ENCODE measurements at regions not wholly inside any gene's neighbourhood (a gene's known extent, or its start where the extent isn't known, plus 50 kb on each side); places are given as distances from the start of the nearest gene placed in this dataset.

GRCh38 chr4:138948918-138949317 lies 66.7 kb upstream of the NOCT start:
- TF ChIP-seq CTCF (conservative IDR thresholded peaks at IDR 0.05; ENCODE audit: low read depth, low read length), result no peak
- DNase-seq (ENCODE audit: low read depth), result no peak
- no peak overlapping the region for H3K4me3 ChIP-seq (ENCODE audit: low read depth, low read length)

GRCh38 chr4:138946306-138946705 lies 69.3 kb upstream of the NOCT start:
- H3K4me3 ChIP-seq (ENCODE audit: low read depth, low read length), result no peak overlapping the region
- no peak for DNase-seq (ENCODE audit: low read depth)
- TF ChIP-seq CTCF (conservative IDR thresholded peaks at IDR 0.05; ENCODE audit: low read depth, low read length), result no peak

GRCh38 chr4:138945840-138946239 lies 69.7 kb upstream of the NOCT start:
- no peak for TF ChIP-seq CTCF (conservative IDR thresholded peaks at IDR 0.05; ENCODE audit: low read depth, low read length)
- H3K4me3 ChIP-seq (ENCODE audit: low read depth, low read length), result no peak overlapping the region
- DNase-seq (ENCODE audit: low read depth), result no peak

- no peak for TF ChIP-seq CTCF (conservative IDR thresholded peaks at IDR 0.05; ENCODE audit: low read depth, low read length)
- no peak overlapping the region for H3K4me3 ChIP-seq (ENCODE audit: low read depth, low read length)
- DNase-seq (ENCODE audit: low read depth), result no peak
These were observed 70.2 kb upstream of the NOCT start for GRCh38 chr4:138945401-138945800.

GRCh38 chr4:138943893-138944292 lies 71.7 kb upstream of the NOCT start:
- DNase-seq (ENCODE audit: low read depth), result no peak
- TF ChIP-seq CTCF (conservative IDR thresholded peaks at IDR 0.05; ENCODE audit: low read depth, low read length), result no peak
- H3K4me3 ChIP-seq (ENCODE audit: low read depth, low read length), result no peak overlapping the region

GRCh38 chr4:138941037-138941436 lies 74.5 kb upstream of the NOCT start:
- no peak for DNase-seq (ENCODE audit: low read depth)
- no peak for TF ChIP-seq CTCF (conservative IDR thresholded peaks at IDR 0.05; ENCODE audit: low read depth, low read length)
- H3K4me3 ChIP-seq (ENCODE audit: low read depth, low read length), result no peak overlapping the region

GRCh38 chr4:138939960-138940359 lies 75.6 kb upstream of the NOCT start:
- no peak for TF ChIP-seq CTCF (conservative IDR thresholded peaks at IDR 0.05; ENCODE audit: low read depth, low read length)
- DNase-seq (ENCODE audit: low read depth), result no peak

More at GRCh38 chr4:138939960-138940359, 75.6 kb upstream of the NOCT start:
- no peak overlapping the region for H3K4me3 ChIP-seq (ENCODE audit: low read depth, low read length)

Measured in epithelial cell of proximal tubule (primary cell).